Astrocyte of the spinal cord (primary cell): ENCODE measurements at regions not wholly inside any gene's neighbourhood (a gene's known extent, or its start where the extent isn't known, plus 50 kb on each side); places are given as distances from the start of the nearest gene placed in this dataset.

Experiments used
- DNase-seq: peaks from one replicate; pipeline ENCODE4 v3.0.0; 2011; ENCODE audit warnings: low read depth, low spot score
- H3K4me3 ChIP-seq: 2 replicates; pipeline ENCODE4 v1.5.1; 2011; ENCODE audit warnings: low read depth, mild to moderate bottlenecking, low read length, moderate library complexity
- CTCF ChIP-seq: IDR thresholded peaks from 2 replicates; pipeline ENCODE4 v1.5.1; 2012; ENCODE audit warnings: low read depth, mild to moderate bottlenecking, low read length, inconsistent platforms
- in situ Hi-C: cut with HindIII; loops from 2 replicates; pipeline ENCODE4 v1.10.0; 2017; ENCODE audit warnings: low sequenced_read_pairs

- TF ChIP-seq CTCF, result no peak
- in situ Hi-C loops, result no loop called here
- no peak for DNase-seq
- no peak overlapping the region for H3K4me3 ChIP-seq
Observed at GRCh38 chr15:69813881-69814280, 283.8 kb downstream of the TLE3 start.

GRCh38 chr15:69814932-69815331 is 282.8 kb downstream of the TLE3 start:
- TF ChIP-seq CTCF, result no peak
- no peak for DNase-seq
- no peak overlapping the region for H3K4me3 ChIP-seq
- in situ Hi-C loops, result no loop called here

GRCh38 chr15:69815793-69816192 is 281.9 kb downstream of the TLE3 start:
- no peak for DNase-seq
- in situ Hi-C loops, result no loop called here
- H3K4me3 ChIP-seq, result no peak overlapping the region
- TF ChIP-seq CTCF, result no peak

GRCh38 chr15:69816522-69816921 is 281.2 kb downstream of the TLE3 start:
- no peak for DNase-seq
- H3K4me3 ChIP-seq, result no peak overlapping the region
- in situ Hi-C loops, result no loop called here
- TF ChIP-seq CTCF, result no peak

- in situ Hi-C loops, result no loop called here
- no peak for TF ChIP-seq CTCF
- no peak overlapping the region for H3K4me3 ChIP-seq
- DNase-seq, result no peak
Observed at GRCh38 chr15:69818529-69818928, 279.2 kb downstream of the TLE3 start.

- in situ Hi-C loops, result no loop called here
- no peak for TF ChIP-seq CTCF
- DNase-seq, result no peak
- no peak overlapping the region for H3K4me3 ChIP-seq
Observed at GRCh38 chr15:69819371-69819770, 278.3 kb downstream of the TLE3 start.

GRCh38 chr15:69820819-69821218 is 276.9 kb downstream of the TLE3 start:
- in situ Hi-C loops, result no loop called here
- TF ChIP-seq CTCF, result no peak
- DNase-seq, result peak; percentile 82
- no peak overlapping the region for H3K4me3 ChIP-seq
